H9 (cell line): ENCODE measurements at regions not wholly inside any gene's neighbourhood (a gene's known extent, or its start where the extent isn't known, plus 50 kb on each side); places are given as distances from the start of the nearest gene placed in this dataset.

Source experiments
- DNase-seq: peaks from one replicate; pipeline ENCODE4 v3.0.0-alpha.2; 2017
- H2AFZ ChIP-seq: one replicate; pipeline ENCODE4 v1.6.1; 2013; ENCODE audit warnings: mild to moderate bottlenecking, low read length, control low read depth, moderate library complexity
- H2AK5ac ChIP-seq: 2 replicates; pipeline ENCODE4 v1.6.1; 2013; ENCODE audit warnings: low read length, control low read depth, mixed read lengths; ENCODE audit not compliant: insufficient read length
- H2BK120ac ChIP-seq: one replicate; pipeline ENCODE4 v1.6.1; 2013; ENCODE audit warnings: low read depth, mild to moderate bottlenecking, low read length, control low read depth, inconsistent platforms; ENCODE audit not compliant: poor library complexity, severe bottlenecking
- H2BK12ac ChIP-seq: 2 replicates; pipeline ENCODE4 v1.6.1; 2013; ENCODE audit warnings: low read length, control low read depth, mixed read lengths, low read depth; ENCODE audit not compliant: insufficient read length
- H2BK15ac ChIP-seq: 2 replicates; pipeline ENCODE4 v1.6.1; 2013; ENCODE audit warnings: low read depth, low read length, control low read depth
- H2BK20ac ChIP-seq: one replicate; pipeline ENCODE4 v1.6.1; 2013; ENCODE audit warnings: low read depth, mild to moderate bottlenecking, low read length, control low read depth, inconsistent platforms; ENCODE audit not compliant: poor library complexity, severe bottlenecking
- H2BK5ac ChIP-seq: 2 replicates; pipeline ENCODE4 v1.6.1; 2013; ENCODE audit warnings: low read length, control low read depth, mixed read lengths; ENCODE audit not compliant: insufficient read length
- H3K14ac ChIP-seq: 2 replicates; pipeline ENCODE4 v1.6.1; 2013; ENCODE audit warnings: low read length, control low read depth; ENCODE audit not compliant: insufficient read depth
- H3K18ac ChIP-seq: 2 replicates; pipeline ENCODE4 v1.6.1; 2013; ENCODE audit warnings: low read depth, mild to moderate bottlenecking, mixed read lengths, low read length, control low read depth; ENCODE audit not compliant: insufficient read length
- H3K23ac ChIP-seq: 2 replicates; pipeline ENCODE4 v1.6.1; 2013; ENCODE audit warnings: low read length, control low read depth, mixed read lengths, low read depth; ENCODE audit not compliant: insufficient read length
- H3K23me2 ChIP-seq: 2 replicates; pipeline ENCODE4 v1.6.1; 2013; ENCODE audit warnings: low read depth, mild to moderate bottlenecking, mixed read lengths, low read length, control low read depth; ENCODE audit not compliant: insufficient read length, poor library complexity, severe bottlenecking
- H3K27ac ChIP-seq: 2 replicates; pipeline ENCODE4 v1.5.1; 2013; ENCODE audit warnings: low read length, control low read depth, mixed read lengths, low read depth; ENCODE audit not compliant: insufficient read length
- H3K27me3 ChIP-seq: 2 replicates; pipeline ENCODE4 v1.6.1; 2013; ENCODE audit warnings: low read length, control low read depth, inconsistent platforms; ENCODE audit not compliant: insufficient read depth
- H3K4ac ChIP-seq: 2 replicates; pipeline ENCODE4 v1.6.1; 2013; ENCODE audit warnings: low read depth, mild to moderate bottlenecking, control low read depth, inconsistent platforms, low read length, moderate library complexity
- H3K4me1 ChIP-seq: 2 replicates; pipeline ENCODE4 v1.6.1; 2013; ENCODE audit warnings: low read length, control low read depth, inconsistent platforms; ENCODE audit not compliant: insufficient read depth
- H3K4me2 ChIP-seq: 2 replicates; pipeline ENCODE4 v1.6.1; 2013; ENCODE audit warnings: low read length, control low read depth, mixed read lengths; ENCODE audit not compliant: insufficient read length, insufficient read depth
- H3K56ac ChIP-seq: 2 replicates; pipeline ENCODE4 v1.6.1; 2013; ENCODE audit warnings: low read depth, mild to moderate bottlenecking, mixed read lengths, low read length, control low read depth; ENCODE audit not compliant: insufficient read length
- H3K79me1 ChIP-seq: 2 replicates; pipeline ENCODE4 v1.6.1; 2013; ENCODE audit warnings: low read depth, mild to moderate bottlenecking, moderate library complexity, low read length, control low read depth, inconsistent platforms; ENCODE audit not compliant: insufficient read depth, poor library complexity, severe bottlenecking
- H3K79me2 ChIP-seq: 2 replicates; pipeline ENCODE4 v1.6.1; 2013; ENCODE audit warnings: low read length, control low read depth, inconsistent platforms; ENCODE audit not compliant: insufficient read depth
- H3K9ac ChIP-seq: 2 replicates; pipeline ENCODE4 v1.6.1; 2013; ENCODE audit warnings: low read length, control low read depth, mixed read lengths; ENCODE audit not compliant: insufficient read length; ENCODE audit errors: extremely low read depth
- H3K9me3 ChIP-seq: one replicate; pipeline ENCODE4 v1.6.1; 2013; ENCODE audit warnings: low read depth, low read length, inconsistent platforms; ENCODE audit not compliant: control insufficient read depth
- H3T11ph ChIP-seq: one replicate; pipeline ENCODE4 v1.6.1; 2013; ENCODE audit warnings: mild to moderate bottlenecking, low read length, control low read depth, inconsistent platforms
- H4K20me1 ChIP-seq: one replicate; pipeline ENCODE4 v1.6.1; 2013; ENCODE audit not compliant: control insufficient read depth, insufficient read length, insufficient read depth
- H4K5ac ChIP-seq: 2 replicates; pipeline ENCODE4 v1.6.1; 2013; ENCODE audit warnings: low read depth, mild to moderate bottlenecking, mixed read lengths, low read length, control low read depth; ENCODE audit not compliant: insufficient read length
- H4K8ac ChIP-seq: replicated peaks from 2 replicates; pipeline ENCODE4 v1.6.1; 2013; ENCODE audit warnings: low read length, control low read depth, mixed read lengths, low read depth; ENCODE audit not compliant: insufficient read length
- H4K91ac ChIP-seq: 2 replicates; pipeline ENCODE4 v1.6.1; 2013; ENCODE audit warnings: low read depth, mild to moderate bottlenecking, moderate library complexity, mixed read lengths, low read length, control low read depth; ENCODE audit not compliant: insufficient read length
- H3K27ac Mint-ChIP-seq, 3 experiments: 2 replicates in 2 of 3; 3 replicates in 1 of 3; pipeline ENCODE4 v1.8.0; 2020 to 2021; ENCODE audit warnings: mixed read lengths in 3 of 3, mild to moderate bottlenecking in 1 of 3, moderate library complexity in 1 of 3
- H3K27me3 Mint-ChIP-seq: 2 replicates; pipeline ENCODE4 v1.8.0; 2021; ENCODE audit warnings: low read depth, mild to moderate bottlenecking, moderate library complexity, mixed read lengths
- H3K36me3 Mint-ChIP-seq, 3 experiments: 2 replicates in 2 of 3; 3 replicates in 1 of 3; pipeline ENCODE4 v1.8.0; 2020 to 2021; ENCODE audit warnings: low read depth in 3 of 3, mixed read lengths in 3 of 3; ENCODE audit not compliant: insufficient read depth in 1 of 3
- H3K4me1 Mint-ChIP-seq, 2 experiments: 2 replicates each; pipeline ENCODE4 v1.8.0; 2020; ENCODE audit warnings: mixed read lengths in 2 of 2
- H3K4me3 Mint-ChIP-seq, 2 experiments: 2 replicates in 1 of 2; 3 replicates in 1 of 2; pipeline ENCODE4 v1.8.0; 2020 to 2021; ENCODE audit warnings: mild to moderate bottlenecking in 2 of 2, mixed read lengths in 2 of 2, moderate library complexity in 1 of 2
- H3K9me3 Mint-ChIP-seq, 2 experiments: 2 replicates in 1 of 2; 3 replicates in 1 of 2; pipeline ENCODE4 v1.8.0; 2020; ENCODE audit warnings: mild to moderate bottlenecking in 2 of 2, mixed read lengths in 2 of 2, moderate library complexity in 1 of 2
- WGBS: extraction: QIAGEN DNeasy Blood & Tissue Kit; methylation state at CpG from one replicate; pipeline ENCODE4 v1.1.7; 2013; ENCODE audit warnings: missing lambda C conversion rate, low lambda C conversion rate, mixed read lengths; ENCODE audit not compliant: insufficient read length; ENCODE audit errors: extremely low coverage; 5-methylcytosine and 5-hydroxymethylcytosine counted together
- TF ChIP-seq, protein P1 (sequence below): fragments of 200-600 bp; sonication (generic); conservative IDR thresholded peaks from 3 replicates; pipeline ENCODE4 v1.8.0; 2021; ENCODE audit warnings: antibody characterized with exemption, mild to moderate bottlenecking

DNA sequence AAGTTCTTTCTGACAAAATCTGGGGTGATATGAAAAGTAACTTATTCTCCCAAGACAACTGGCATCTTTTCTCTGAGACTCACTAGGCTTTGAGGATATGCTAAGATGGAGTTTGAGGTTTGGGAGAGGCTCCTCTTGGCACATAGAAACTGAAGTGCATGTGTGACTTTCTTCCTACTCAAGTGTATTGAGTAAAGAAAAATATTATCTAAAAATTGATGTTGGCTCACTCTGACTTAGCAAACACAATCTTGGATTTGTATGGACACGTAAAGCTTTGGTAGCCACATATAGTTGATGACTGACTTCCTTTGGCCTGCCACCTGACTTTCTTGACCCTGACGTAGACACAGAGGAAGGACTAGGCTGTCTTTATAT lies 71.1 kb upstream of the KLF12 start:
- no peak overlapping the region for H3K56ac ChIP-seq
- no peak overlapping the region for H2AFZ ChIP-seq

More for the DNA sequence above, 71.1 kb upstream of the KLF12 start:
- Histone ChIP-seq H2BK15ac (no peak overlapping the region), H2BK12ac (no peak overlapping the region), H2BK20ac (no peak overlapping the region), H3K27me3 (no peaks in the 10 kb centered on the region), H2BK120ac (no peak overlapping the region), H3K4ac (no peak overlapping the region), H3K79me1 (no peaks in the 10 kb centered on the region), H3K18ac (no peak overlapping the region), H3K14ac (no peak overlapping the region), H3K9ac (no peak overlapping the region), H3K23me2 (no peaks in the 10 kb centered on the region), H3K9me3 (no peaks in the 10 kb centered on the region), H2BK5ac (no peak overlapping the region), H3K4me1 (no peaks in the 10 kb centered on the region), H4K91ac (no peak overlapping the region), H3K27ac (no peak overlapping the region), H3K4me2 (no peak overlapping the region), H3T11ph (no peak overlapping the region), H3K23ac (no peak overlapping the region), H4K8ac (no peak overlapping the region), H3K79me2 (no peaks in the 10 kb centered on the region), H2AK5ac (no peak overlapping the region), H4K20me1 (no peaks in the 10 kb centered on the region), H4K5ac (no peak overlapping the region)
- H3K36me3 Mint-ChIP-seq = peaks cover 5 to 21% (median 5%) of the 10 kb centered on the region in 3 experiments; a peak in 4 of 7 replicates
- no peak overlapping the region; a peak in 1 of 7 replicates for H3K27ac Mint-ChIP-seq
- H3K9me3 Mint-ChIP-seq = peaks cover 8 to 19% of the 10 kb centered on the region in 2 experiments
- H3K4me3 Mint-ChIP-seq = no peak overlapping the region
- DNase-seq = no peak
- no CpG with 5 or more reads among the region's 2 CpGs for WGBS
- peaks cover 3 to 7% of the 10 kb centered on the region in 2 experiments; a peak in 2 of 4 replicates for H3K4me1 Mint-ChIP-seq
- H3K27me3 Mint-ChIP-seq = no peaks in the 10 kb centered on the region
- TF ChIP-seq, protein P1, sequence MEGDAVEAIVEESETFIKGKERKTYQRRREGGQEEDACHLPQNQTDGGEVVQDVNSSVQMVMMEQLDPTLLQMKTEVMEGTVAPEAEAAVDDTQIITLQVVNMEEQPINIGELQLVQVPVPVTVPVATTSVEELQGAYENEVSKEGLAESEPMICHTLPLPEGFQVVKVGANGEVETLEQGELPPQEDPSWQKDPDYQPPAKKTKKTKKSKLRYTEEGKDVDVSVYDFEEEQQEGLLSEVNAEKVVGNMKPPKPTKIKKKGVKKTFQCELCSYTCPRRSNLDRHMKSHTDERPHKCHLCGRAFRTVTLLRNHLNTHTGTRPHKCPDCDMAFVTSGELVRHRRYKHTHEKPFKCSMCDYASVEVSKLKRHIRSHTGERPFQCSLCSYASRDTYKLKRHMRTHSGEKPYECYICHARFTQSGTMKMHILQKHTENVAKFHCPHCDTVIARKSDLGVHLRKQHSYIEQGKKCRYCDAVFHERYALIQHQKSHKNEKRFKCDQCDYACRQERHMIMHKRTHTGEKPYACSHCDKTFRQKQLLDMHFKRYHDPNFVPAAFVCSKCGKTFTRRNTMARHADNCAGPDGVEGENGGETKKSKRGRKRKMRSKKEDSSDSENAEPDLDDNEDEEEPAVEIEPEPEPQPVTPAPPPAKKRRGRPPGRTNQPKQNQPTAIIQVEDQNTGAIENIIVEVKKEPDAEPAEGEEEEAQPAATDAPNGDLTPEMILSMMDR = no peak
